ENCODE measurements at regions not wholly inside any gene's neighbourhood (a gene's known extent, or its start where the extent isn't known, plus 50 kb on each side); places are given as distances from the start of the nearest gene placed in this dataset.

DNA sequence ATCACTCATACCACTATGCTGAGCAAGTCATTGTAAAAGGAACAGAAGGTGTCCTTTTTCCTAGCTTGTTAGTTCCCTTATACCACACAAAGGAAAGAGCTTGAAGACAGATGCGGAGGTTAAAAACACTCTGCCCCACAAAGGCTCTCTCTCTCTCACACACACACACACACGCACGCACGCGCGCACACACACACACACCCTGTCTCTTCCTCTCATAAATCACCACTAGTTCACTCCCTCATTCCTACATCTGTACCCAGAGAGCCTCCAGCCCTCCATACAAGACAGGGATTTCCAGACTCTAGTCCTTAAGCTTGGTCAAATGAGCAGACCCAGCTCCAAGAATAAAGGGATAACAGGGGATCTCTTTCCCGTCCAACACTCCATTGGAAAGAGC lies 120.1 kb upstream of the THBS1 start:
- Histone ChIP-seq H3K27ac (no peak overlapping the region), H3K4me1 (peaks cover 13% of the 10 kb centered on the region), H3K27me3 (no peaks in the 10 kb centered on the region), H3K9me3 (no peaks in the 10 kb centered on the region), H3K4me3 (no peak overlapping the region), H3K36me3 (no peaks in the 10 kb centered on the region)
- no peak for TF ChIP-seq POLR2AphosphoS5 (IDR thresholded peaks at IDR 0.05; ENCODE audit: insufficient read depth in 1 of 2, low read depth in 1 of 2)
- TF ChIP-seq, protein P1, sequence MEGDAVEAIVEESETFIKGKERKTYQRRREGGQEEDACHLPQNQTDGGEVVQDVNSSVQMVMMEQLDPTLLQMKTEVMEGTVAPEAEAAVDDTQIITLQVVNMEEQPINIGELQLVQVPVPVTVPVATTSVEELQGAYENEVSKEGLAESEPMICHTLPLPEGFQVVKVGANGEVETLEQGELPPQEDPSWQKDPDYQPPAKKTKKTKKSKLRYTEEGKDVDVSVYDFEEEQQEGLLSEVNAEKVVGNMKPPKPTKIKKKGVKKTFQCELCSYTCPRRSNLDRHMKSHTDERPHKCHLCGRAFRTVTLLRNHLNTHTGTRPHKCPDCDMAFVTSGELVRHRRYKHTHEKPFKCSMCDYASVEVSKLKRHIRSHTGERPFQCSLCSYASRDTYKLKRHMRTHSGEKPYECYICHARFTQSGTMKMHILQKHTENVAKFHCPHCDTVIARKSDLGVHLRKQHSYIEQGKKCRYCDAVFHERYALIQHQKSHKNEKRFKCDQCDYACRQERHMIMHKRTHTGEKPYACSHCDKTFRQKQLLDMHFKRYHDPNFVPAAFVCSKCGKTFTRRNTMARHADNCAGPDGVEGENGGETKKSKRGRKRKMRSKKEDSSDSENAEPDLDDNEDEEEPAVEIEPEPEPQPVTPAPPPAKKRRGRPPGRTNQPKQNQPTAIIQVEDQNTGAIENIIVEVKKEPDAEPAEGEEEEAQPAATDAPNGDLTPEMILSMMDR (IDR thresholded peaks at IDR 0.05), result no peak
- TF ChIP-seq POLR2A (IDR thresholded peaks at IDR 0.05), result no peak
- intact Hi-C loops (cut with DNase I), result no loop called here
- DNase-seq (ENCODE audit: extremely low spot score in 2 of 2), result no peak

DNA sequence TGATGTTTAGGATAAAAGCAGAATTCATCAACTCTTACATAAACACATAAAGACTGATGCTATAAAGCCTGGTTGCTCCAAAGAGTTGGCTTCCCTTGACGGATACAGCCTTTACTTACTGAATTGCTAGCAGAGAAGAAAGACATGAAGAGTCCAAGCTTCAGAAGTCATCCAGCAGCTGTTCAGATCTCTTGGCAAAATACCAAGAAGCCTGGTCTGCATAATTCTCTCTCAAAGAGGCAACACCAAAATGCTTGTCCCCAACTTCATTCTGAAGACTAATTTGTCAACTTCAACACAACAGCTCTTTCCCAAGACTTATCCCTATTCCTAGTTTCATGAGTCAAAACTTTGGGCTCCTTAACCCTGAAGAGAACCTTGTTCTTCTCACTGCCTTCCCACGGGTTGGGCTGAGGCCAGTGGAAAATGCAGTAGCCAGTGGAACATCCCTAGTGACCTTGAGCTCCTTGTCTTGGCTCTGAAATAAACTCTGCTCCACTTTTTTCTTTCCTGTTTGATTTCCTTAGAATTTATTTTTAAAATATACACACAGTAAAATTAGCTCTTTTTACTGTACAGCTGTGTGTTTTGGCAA lies 119.2 kb upstream of the THBS1 start:
- TF ChIP-seq POLR2A (IDR thresholded peaks at IDR 0.05) (no peak), POLR2AphosphoS5 (IDR thresholded peaks at IDR 0.05; ENCODE audit: insufficient read depth in 1 of 2, low read depth in 1 of 2) (no peak)
- TF ChIP-seq, protein P1 (IDR thresholded peaks at IDR 0.05), result no peak
- Histone ChIP-seq H3K9me3 (no peaks in the 10 kb centered on the region), H3K4me1 (peaks cover 10% of the 10 kb centered on the region), H3K27ac (no peak overlapping the region), H3K36me3 (no peaks in the 10 kb centered on the region), H3K4me3 (no peak overlapping the region), H3K27me3 (no peaks in the 10 kb centered on the region)
- no peak for DNase-seq (ENCODE audit: extremely low spot score in 2 of 2)
- intact Hi-C loops (cut with DNase I), result no loop called here

DNA sequence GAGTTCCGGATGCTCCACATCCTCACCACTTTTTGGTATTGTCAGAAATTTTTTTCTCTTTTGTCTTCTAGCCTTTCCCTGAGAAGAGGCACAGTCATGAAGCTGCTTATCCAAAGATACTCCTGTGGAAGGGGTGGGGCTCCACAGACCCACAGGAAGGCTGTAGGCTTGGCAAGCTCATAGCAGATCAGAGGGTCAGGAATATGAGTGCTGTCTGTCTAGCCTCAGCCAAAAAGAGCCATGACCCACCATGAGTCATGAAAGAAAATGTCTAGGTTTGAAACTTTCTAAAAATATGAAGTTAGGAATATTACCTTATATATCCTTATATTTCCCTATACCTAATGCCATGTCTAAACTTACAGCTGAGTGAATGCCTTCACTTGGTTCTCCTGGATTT lies 118.2 kb upstream of the THBS1 start:
- no peak for DNase-seq (ENCODE audit: extremely low spot score in 2 of 2)
- no peaks in the 10 kb centered on the region for H3K9me3 ChIP-seq
- H3K36me3 ChIP-seq, result no peaks in the 10 kb centered on the region
- H3K4me1 ChIP-seq, result peaks cover 19% of the 10 kb centered on the region
- intact Hi-C loops (cut with DNase I), result no loop called here
- H3K4me3 ChIP-seq, result no peak overlapping the region
- TF ChIP-seq, protein P1 (IDR thresholded peaks at IDR 0.05), result no peak
- TF ChIP-seq POLR2AphosphoS5 (IDR thresholded peaks at IDR 0.05; ENCODE audit: insufficient read depth in 1 of 2, low read depth in 1 of 2), result no peak
- TF ChIP-seq POLR2A (IDR thresholded peaks at IDR 0.05), result no peak
- H3K27ac ChIP-seq, result no peak overlapping the region
- no peaks in the 10 kb centered on the region for H3K27me3 ChIP-seq

DNA sequence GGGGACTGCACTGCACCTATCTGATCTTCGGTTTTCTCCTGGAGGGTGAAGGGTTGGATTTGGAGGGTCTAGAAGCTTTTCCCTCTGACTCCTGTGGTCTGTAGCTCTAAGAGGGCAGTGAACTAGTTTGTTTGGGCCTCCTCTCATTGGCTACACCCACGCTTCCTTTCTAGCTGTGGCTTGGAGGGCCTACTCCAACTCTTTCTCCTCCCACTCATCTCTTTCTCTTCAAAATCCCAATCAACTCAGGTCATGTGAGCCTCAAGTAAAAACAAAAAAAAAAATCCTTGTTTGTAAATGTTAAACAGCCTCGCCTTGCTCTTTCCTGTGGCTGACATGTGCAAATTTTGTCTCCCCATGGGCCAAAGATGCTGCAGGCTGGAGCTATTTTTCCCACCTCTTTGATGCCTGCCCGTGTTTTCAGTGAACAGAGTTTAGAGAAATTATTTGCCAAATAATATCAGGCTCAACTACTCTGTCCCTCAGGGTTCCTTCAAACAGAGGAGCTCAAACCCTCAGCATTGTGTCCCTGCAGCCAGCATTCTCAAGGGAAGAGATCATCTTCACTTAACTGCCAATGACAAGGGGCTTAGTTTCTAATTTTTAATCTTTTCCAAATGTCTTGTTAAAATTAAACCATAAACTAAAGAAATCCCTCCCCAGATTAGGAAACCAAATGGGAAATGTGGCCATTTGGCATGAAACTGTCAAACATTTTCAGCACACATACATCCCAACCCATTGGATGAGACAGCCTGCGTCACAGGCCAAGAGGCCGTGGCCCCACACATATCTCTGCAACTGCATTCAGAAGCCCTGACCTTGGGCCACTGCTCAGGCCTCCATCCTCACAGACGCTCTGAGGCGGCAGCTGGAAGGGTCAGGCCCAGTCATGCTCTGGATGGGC lies 114.8 kb upstream of the THBS1 start:
- TF ChIP-seq POLR2A (IDR thresholded peaks at IDR 0.05), result no peak
- TF ChIP-seq POLR2AphosphoS5 (IDR thresholded peaks at IDR 0.05; ENCODE audit: insufficient read depth in 1 of 2, low read depth in 1 of 2), result peak in 1 of 2 donors; percentile 88
- H3K4me3 ChIP-seq, result no peak overlapping the region
- no peaks in the 10 kb centered on the region for H3K9me3 ChIP-seq
- H3K27me3 ChIP-seq, result no peaks in the 10 kb centered on the region
- H3K36me3 ChIP-seq, result no peaks in the 10 kb centered on the region
- peak overlapping the region; percentile 64 for H3K27ac ChIP-seq
- no peak for DNase-seq (ENCODE audit: extremely low spot score in 2 of 2)
- peaks cover 19% of the 10 kb centered on the region for H3K4me1 ChIP-seq
- intact Hi-C loops (cut with DNase I), result no loop called here

DNA sequence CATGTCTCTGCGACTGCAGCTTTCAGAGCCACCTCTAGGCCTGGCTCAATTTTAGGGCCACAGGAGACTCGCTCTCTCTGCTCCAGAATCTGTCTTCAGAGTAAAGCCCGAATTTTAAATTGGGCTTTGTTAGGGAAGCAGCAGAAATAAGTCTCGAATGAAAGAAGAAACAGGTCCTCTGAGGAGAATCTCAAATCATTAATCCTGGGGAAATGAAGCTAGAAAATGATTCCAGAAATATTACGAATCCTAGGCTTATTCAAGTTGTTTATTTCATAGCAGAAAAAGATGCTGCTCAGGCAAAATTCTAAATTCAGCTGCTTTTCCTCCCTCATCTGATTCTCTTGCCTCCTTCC lies 114.2 kb upstream of the THBS1 start:
- H3K4me1 ChIP-seq, result peaks cover 20% of the 10 kb centered on the region
- intact Hi-C loops (cut with DNase I), result no loop called here
- no peak for TF ChIP-seq POLR2A (IDR thresholded peaks at IDR 0.05)
- TF ChIP-seq POLR2AphosphoS5 (IDR thresholded peaks at IDR 0.05; ENCODE audit: insufficient read depth in 1 of 2, low read depth in 1 of 2), result peak in 1 of 2 donors; percentile 21
- TF ChIP-seq, protein P1 (IDR thresholded peaks at IDR 0.05), result peak in 1 of 3 experiments; percentile 19
- H3K27me3 ChIP-seq, result no peaks in the 10 kb centered on the region
- DNase-seq (ENCODE audit: extremely low spot score in 2 of 2), result no peak
- peak overlapping the region; percentile 64 for H3K27ac ChIP-seq
- no peak overlapping the region for H3K4me3 ChIP-seq
- no peaks in the 10 kb centered on the region for H3K9me3 ChIP-seq
- no peaks in the 10 kb centered on the region for H3K36me3 ChIP-seq

Measured in vagina (tissue), 2 donors.